Activated CD8-positive, alpha-beta T cell treated with anti-CD3 and anti-CD28 coated beads, Interleukin-2, amount 10 ng/mL, durations not matched to agents 7 days and 5 days (primary cell): ENCODE measurements at regions not wholly inside any gene's neighbourhood (a gene's known extent, or its start where the extent isn't known, plus 50 kb on each side); places are given as distances from the start of the nearest gene placed in this dataset.

Experiments used
- ATAC-seq: fragments of 150-1000 bp; cut with Tn5 transposase; one replicate; pipeline ENCODE4 v1.10.0; 2021; ENCODE audit warnings: moderate library complexity
- CTCF ChIA-PET: fragments of 350-600 bp; sonication (Branson Sonifier 250); formaldehyde crosslinking; loops from one replicate; lab custom pipeline; 2021; ENCODE audit warnings: antibody characterized with exemption; lab: Charles Lee
- POLR2A ChIA-PET: fragments of 350-600 bp; sonication (Branson Sonifier 250); formaldehyde crosslinking; loops from one replicate; lab custom pipeline; 2021; ENCODE audit warnings: antibody characterized with exemption; lab: Charles Lee
- DNase-seq: peaks from one replicate; pipeline ENCODE4 v3.0.0-alpha.2; 2020
- H3K27ac Mint-ChIP-seq: one replicate; pipeline ENCODE4 v1.8.0; 2021; ENCODE audit warnings: mild to moderate bottlenecking, mixed read lengths
- H3K27me3 Mint-ChIP-seq: one replicate; pipeline ENCODE4 v1.8.0; 2021; ENCODE audit warnings: low read depth, mixed read lengths
- H3K36me3 Mint-ChIP-seq: one replicate; pipeline ENCODE4 v1.8.0; 2021; ENCODE audit warnings: low read depth, mixed read lengths
- H3K4me1 Mint-ChIP-seq: one replicate; pipeline ENCODE4 v1.8.0; 2021; ENCODE audit warnings: low read depth, mixed read lengths
- H3K4me3 Mint-ChIP-seq: one replicate; pipeline ENCODE4 v1.8.0; 2021; ENCODE audit warnings: mild to moderate bottlenecking, mixed read lengths
- H3K9me3 Mint-ChIP-seq: one replicate; pipeline ENCODE4 v1.8.0; 2022; ENCODE audit warnings: mixed read lengths; ENCODE audit not compliant: insufficient read depth

DNA sequence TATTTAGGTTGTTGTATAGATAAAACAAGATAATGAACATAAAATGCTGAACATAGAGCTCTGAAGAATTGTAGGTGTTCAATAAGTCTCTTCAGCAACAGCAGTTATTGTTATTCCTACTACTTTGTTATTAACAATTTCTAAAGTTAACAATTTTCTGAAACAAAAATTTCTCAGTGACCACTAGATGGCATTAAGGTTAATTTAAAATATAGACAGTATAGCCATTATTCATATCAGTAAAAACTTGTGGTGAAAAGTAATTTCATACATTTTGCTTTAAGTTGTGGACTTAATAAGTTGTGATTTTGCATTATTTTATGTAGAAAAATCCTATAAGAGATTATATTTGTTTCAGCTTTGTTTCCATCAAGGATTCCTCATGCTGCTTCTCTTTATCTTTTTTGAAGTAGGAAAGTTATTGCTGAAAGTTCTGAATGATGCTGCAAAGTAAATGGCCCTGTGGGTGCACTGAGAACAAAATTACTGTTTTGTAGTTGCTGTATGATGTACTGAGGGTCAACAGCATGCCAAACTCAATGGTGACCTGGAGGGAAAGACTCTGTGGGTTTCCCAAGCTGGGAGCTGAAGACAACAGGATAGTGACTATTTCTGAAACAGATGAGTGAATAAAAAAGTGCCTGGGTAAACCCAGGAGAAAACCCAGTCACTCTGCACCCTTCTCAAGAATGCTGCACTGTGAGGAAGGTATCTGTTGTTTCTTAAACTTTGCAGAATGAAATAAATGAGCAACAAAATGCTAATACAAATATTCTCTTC lies 253.6 kb downstream of the KIF20B start:
- Mint-ChIP-seq H3K27me3 (peaks cover 8% of the 10 kb centered on the region), H3K4me3 (no peak overlapping the region), H3K4me1 (no peaks in the 10 kb centered on the region), H3K9me3 (no peaks in the 10 kb centered on the region), H3K36me3 (no peaks in the 10 kb centered on the region), H3K27ac (no peak overlapping the region)
- POLR2A ChIA-PET = no interaction called here
- no peak for ATAC-seq
- CTCF ChIA-PET = no interaction called here
- DNase-seq = no peak

DNA sequence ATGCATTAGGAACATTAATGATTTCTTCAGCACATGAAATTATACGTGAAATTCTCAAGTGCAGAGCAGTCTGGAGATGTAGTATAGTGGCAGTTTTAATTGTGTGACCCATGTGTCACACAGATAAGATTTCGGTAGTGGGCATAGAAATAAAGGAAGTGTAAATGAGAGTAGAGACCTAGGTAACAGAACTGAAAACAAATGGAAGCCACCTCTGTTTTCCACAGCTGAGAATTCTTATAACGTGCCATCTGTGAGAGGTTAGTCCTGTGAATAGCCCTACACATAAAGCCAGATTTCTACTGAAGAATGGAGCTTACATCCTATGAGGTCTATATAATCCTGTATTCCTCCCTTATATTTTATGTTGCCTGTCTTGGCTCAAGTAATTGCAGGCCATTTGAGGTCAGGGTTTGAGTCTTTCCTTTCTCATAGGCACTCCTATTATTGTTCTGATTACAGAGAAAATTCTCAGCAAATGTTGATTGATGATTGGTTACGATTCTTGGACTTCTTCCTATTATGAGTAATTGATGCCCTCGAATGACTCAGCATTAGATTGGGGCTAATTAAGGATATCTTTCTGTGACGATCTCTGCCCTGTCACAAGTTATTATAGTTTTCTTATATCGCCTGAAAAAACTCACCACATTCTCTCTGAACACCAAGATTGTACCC lies 258.2 kb downstream of the KIF20B start:
- Mint-ChIP-seq H3K36me3 (no peaks in the 10 kb centered on the region), H3K9me3 (no peaks in the 10 kb centered on the region), H3K4me3 (no peak overlapping the region), H3K27ac (no peak overlapping the region), H3K27me3 (no peaks in the 10 kb centered on the region), H3K4me1 (no peaks in the 10 kb centered on the region)
- ATAC-seq = no peak
- ChIA-PET CTCF (no interaction called here), POLR2A (no interaction called here)
- no peak for DNase-seq

DNA sequence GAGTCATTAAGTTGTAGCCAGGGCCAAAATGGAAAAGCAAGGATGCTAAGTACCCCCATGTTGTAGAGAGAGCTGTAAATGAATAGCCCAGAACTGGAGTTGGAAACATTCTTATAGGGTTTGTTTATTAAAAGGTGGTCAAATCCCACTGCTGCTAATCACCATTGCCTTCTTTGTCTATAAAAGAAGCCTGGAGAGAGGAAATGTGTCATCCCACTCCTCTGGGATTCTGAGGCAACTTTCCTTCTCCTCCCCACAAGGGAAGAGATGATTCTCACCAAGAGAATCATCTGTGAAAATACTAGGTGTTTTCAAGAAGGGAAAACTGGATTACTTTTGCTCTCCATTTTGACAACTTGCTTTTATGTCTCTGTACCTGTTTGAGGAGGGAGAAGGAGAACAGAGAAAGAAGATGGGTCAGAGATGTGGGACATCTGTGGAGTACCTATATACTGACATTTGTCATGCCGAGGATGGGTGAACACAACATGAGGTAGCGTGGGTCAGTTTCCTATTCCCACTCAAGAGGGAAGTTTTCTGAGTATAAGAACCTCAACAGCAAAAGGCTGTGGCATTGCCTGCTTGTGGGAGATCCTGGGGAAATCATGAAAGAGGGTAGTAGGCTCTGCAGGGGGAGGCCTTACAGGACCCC lies 262.2 kb downstream of the KIF20B start:
- no peaks in the 10 kb centered on the region for H3K4me1 Mint-ChIP-seq
- POLR2A ChIA-PET = no interaction called here
- no peak for DNase-seq
- ATAC-seq = no peak
- no peaks in the 10 kb centered on the region for H3K36me3 Mint-ChIP-seq
- H3K27ac Mint-ChIP-seq = no peak overlapping the region
- no peak overlapping the region for H3K4me3 Mint-ChIP-seq
- CTCF ChIA-PET = no interaction called here
- H3K9me3 Mint-ChIP-seq = no peaks in the 10 kb centered on the region
- no peaks in the 10 kb centered on the region for H3K27me3 Mint-ChIP-seq

DNA sequence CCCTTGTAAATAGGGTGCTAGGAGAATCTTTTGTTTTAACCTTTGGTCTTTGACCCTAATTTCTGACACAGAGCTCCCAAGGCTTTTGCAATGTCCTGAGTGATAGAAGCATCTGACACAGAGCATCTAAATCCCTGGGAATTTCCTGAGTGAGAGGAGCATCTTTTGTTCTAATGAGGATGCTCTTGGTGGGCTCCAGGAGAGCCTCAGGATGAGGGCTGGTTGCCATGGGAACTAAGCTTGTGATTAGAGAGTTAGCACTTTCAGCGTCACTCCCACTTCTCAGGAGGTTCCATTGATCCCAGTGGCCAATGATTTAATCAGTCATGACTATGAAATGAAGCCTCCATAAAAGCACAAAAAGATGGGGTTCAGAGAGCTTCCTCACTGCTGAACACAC lies 264.8 kb downstream of the KIF20B start:
- H3K9me3 Mint-ChIP-seq = no peaks in the 10 kb centered on the region
- POLR2A ChIA-PET = no interaction called here
- no peak for DNase-seq
- H3K4me3 Mint-ChIP-seq = no peak overlapping the region
- H3K4me1 Mint-ChIP-seq = peaks cover 6% of the 10 kb centered on the region
- no peaks in the 10 kb centered on the region for H3K36me3 Mint-ChIP-seq
- CTCF ChIA-PET = no interaction called here
- no peak overlapping the region for H3K27ac Mint-ChIP-seq
- H3K27me3 Mint-ChIP-seq = peaks cover 3% of the 10 kb centered on the region
- no peak for ATAC-seq

DNA sequence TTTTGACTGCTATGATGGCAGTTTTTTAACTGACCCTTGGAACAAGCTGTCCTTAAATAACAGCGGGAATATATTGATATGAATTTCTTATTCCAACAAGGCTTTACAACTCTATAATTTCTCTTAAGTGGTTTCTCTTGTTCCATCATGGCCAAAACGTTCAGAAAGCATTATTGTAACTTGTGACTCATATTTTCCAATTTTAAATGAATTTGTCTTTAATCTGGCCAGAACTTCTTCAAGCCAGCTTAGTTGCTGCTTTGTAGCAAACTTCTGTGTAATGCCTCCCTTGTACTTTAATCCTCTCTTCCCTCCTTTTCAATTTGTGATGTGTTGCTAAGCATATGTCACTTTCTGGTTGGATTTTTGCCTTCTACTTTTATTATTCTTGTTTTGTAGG lies 271.9 kb downstream of the KIF20B start:
- no peak for DNase-seq
- H3K9me3 Mint-ChIP-seq = no peaks in the 10 kb centered on the region
- H3K27me3 Mint-ChIP-seq = peaks cover 4% of the 10 kb centered on the region
- H3K27ac Mint-ChIP-seq = no peak overlapping the region
- no peak overlapping the region for H3K4me3 Mint-ChIP-seq
- H3K4me1 Mint-ChIP-seq = peaks cover 6% of the 10 kb centered on the region
- ChIA-PET CTCF (no interaction called here), POLR2A (interaction anchor here (0.5 kb wide), 1 partner anchor 648 kb away, joined by 3 read pairs; no protein-coding TSS in a partner anchor)
- no peak for ATAC-seq
- H3K36me3 Mint-ChIP-seq = no peaks in the 10 kb centered on the region

DNA sequence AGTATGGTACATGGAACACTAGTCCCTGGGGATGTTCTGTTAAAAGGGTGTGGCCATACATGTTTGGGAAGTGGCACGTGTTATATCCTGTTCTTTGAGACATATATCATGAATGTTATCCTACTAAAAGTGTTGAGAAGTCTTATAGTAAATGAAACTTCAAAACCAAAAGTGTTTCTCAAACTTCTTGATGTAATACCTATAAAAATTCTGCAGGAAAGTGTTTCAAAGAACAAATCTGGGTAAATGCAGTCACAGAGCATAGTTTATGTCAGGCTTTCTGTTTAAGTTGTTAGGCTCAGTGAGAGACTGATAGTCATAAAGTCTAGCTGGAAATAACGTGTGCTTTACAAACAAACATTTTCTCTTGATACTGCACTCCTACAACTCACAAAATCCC lies 273.7 kb downstream of the KIF20B start:
- ChIA-PET POLR2A (no interaction called here), CTCF (no interaction called here)
- H3K4me3 Mint-ChIP-seq = no peak overlapping the region
- H3K36me3 Mint-ChIP-seq = no peaks in the 10 kb centered on the region
- DNase-seq (no peak), ATAC-seq (no peak)
- H3K4me1 Mint-ChIP-seq = no peaks in the 10 kb centered on the region
- H3K27ac Mint-ChIP-seq = no peak overlapping the region
- no peaks in the 10 kb centered on the region for H3K9me3 Mint-ChIP-seq
- H3K27me3 Mint-ChIP-seq = peaks cover 2% of the 10 kb centered on the region

DNA sequence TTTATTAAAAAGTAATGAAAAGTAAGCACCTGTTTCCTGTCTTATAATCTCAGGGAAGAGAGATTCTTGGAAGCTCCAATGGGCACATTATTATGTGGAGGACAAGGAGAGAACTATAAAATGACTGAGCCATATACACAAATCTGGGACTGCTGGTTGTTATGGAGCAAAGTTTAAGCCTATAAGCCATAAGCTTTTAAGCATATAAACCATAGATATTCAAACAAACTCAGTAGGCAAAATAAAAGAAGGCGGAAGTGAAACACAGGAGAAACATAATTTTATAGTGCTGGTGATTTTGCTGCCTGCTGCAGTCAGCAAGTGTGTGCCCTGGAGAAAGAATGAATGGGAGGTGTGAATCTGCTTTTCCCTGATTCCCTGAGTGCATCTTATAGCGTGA lies 274.4 kb downstream of the KIF20B start:
- Mint-ChIP-seq H3K4me3 (no peak overlapping the region), H3K27ac (no peak overlapping the region), H3K4me1 (no peaks in the 10 kb centered on the region), H3K9me3 (no peaks in the 10 kb centered on the region), H3K36me3 (no peaks in the 10 kb centered on the region), H3K27me3 (peaks cover 2% of the 10 kb centered on the region)
- DNase-seq = no peak
- ATAC-seq = no peak
- ChIA-PET CTCF (no interaction called here), POLR2A (no interaction called here)

DNA sequence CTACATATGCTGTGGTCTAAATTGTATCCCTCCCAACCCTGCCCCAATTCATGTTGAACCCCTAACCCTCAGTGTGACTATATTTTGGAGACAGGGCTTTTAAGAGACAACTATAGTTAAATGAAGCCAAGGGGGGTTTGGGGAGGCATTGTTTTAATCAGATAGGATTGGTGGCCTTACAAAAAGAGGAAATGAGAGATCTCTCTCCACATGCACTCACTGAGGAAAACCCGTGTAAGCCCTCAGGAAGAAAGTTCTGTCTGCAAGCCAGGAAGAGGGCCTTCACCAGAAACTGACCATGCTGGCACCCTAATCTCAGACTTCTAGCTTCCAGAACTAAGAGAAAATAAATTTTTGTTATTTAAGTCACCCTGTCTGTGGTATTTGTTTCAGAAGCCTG lies 276.7 kb downstream of the KIF20B start:
- ChIA-PET POLR2A (no interaction called here), CTCF (no interaction called here)
- no peak for DNase-seq
- H3K4me1 Mint-ChIP-seq = no peaks in the 10 kb centered on the region
- H3K9me3 Mint-ChIP-seq = no peaks in the 10 kb centered on the region
- no peak overlapping the region for H3K27ac Mint-ChIP-seq
- no peak overlapping the region for H3K4me3 Mint-ChIP-seq
- H3K36me3 Mint-ChIP-seq = no peaks in the 10 kb centered on the region
- H3K27me3 Mint-ChIP-seq = peaks cover 2% of the 10 kb centered on the region
- no peak for ATAC-seq

DNA sequence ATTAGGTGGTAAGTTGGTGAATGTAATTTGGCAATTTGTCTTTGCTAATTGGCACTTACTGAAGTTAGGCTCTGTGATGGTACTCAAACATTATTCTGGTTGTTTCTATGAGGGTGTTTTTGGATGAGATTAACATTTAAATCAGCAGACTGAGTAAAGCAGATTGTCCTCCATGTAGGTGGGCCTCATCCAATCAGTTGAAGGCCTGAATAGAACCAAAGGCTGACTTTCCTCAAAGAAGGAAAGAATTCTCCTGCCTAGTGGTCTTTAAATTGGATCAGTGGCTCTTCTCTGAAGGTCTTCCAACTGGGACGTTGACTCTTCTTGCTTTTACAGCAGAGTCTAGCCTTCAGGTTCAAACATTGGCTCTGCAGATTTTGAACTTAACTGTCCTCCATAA lies 278.3 kb downstream of the KIF20B start:
- ChIA-PET POLR2A (no interaction called here), CTCF (no interaction called here)
- ATAC-seq (no peak), DNase-seq (no peak)
- H3K4me1 Mint-ChIP-seq = no peaks in the 10 kb centered on the region
- peaks cover 2% of the 10 kb centered on the region for H3K27me3 Mint-ChIP-seq
- no peaks in the 10 kb centered on the region for H3K9me3 Mint-ChIP-seq
- H3K4me3 Mint-ChIP-seq = no peak overlapping the region
- no peak overlapping the region for H3K27ac Mint-ChIP-seq
- no peaks in the 10 kb centered on the region for H3K36me3 Mint-ChIP-seq

DNA sequence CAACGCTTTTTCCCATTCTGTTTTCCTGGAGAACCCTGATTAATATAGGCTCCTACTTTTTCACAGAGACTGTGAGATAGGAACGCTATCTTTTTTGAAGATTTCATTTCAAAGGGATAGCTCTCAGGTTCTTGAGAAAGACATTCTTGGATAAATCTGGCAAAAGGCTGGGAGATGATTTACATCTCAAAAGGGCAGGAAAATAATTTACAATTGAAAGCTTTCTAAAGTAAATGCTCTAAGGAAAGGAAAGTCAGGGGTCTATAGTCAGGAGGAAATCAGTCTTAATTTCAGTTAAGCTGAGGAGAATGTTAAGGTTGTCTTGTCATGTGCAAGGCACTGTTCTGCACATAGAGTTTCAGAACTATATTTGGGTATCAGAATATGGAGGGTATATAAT lies 278.8 kb downstream of the KIF20B start:
- POLR2A ChIA-PET = no interaction called here
- Mint-ChIP-seq H3K27ac (no peak overlapping the region), H3K4me1 (no peaks in the 10 kb centered on the region), H3K36me3 (no peaks in the 10 kb centered on the region), H3K4me3 (no peak overlapping the region), H3K27me3 (peaks cover 2% of the 10 kb centered on the region), H3K9me3 (no peaks in the 10 kb centered on the region)
- CTCF ChIA-PET = no interaction called here
- no peak for ATAC-seq
- DNase-seq = no peak

DNA sequence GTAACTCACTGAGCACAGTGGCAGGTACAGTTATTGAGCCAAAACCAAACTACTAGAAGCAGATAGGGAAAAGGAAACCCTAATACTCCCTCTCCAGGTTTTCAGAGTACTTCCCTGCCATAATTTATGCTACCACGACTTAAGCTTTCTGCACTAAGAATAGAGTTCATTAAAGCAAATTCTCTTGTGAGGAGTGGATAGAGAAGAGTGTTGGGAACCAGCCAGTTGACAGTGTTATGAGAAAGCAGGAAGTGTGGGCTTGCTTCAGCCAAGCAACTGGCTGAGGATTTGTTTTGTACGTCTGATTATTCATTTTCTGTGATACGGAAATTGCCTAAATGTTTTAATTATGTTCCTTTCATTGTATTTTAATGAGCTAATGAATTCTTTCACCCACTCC lies 280.5 kb downstream of the KIF20B start:
- H3K36me3 Mint-ChIP-seq = no peaks in the 10 kb centered on the region
- ChIA-PET CTCF (no interaction called here), POLR2A (no interaction called here)
- no peaks in the 10 kb centered on the region for H3K27me3 Mint-ChIP-seq
- H3K9me3 Mint-ChIP-seq = no peaks in the 10 kb centered on the region
- no peak overlapping the region for H3K4me3 Mint-ChIP-seq
- DNase-seq (no peak), ATAC-seq (no peak)
- no peak overlapping the region for H3K27ac Mint-ChIP-seq
- no peaks in the 10 kb centered on the region for H3K4me1 Mint-ChIP-seq

DNA sequence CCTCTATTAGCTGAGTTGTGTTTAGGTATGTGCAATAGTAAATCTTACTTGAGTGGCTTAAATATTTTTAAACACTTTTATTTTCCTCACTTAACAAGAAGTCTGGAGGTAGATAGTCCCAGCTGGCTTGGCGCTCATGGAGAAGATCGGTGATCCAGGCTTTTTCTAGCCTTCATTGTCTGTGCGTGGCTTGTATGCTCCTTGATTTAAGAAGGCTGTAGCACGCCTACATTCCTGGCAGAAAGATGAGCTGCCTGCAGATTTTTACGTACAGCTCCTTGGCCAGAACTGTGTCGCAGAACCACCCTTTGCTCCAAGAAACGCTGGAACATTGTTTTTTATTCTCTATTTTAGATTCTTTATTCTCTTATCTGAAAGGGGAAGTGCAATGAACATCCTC lies 284.1 kb downstream of the KIF20B start:
- Mint-ChIP-seq H3K27ac (no peak overlapping the region), H3K36me3 (no peaks in the 10 kb centered on the region), H3K4me1 (no peaks in the 10 kb centered on the region), H3K4me3 (no peak overlapping the region), H3K27me3 (no peaks in the 10 kb centered on the region), H3K9me3 (no peaks in the 10 kb centered on the region)
- ChIA-PET POLR2A (no interaction called here), CTCF (no interaction called here)
- DNase-seq = no peak
- no peak for ATAC-seq
